Breast epithelium (tissue), 3 donors: ENCODE measurements at regions not wholly inside any gene's neighbourhood (a gene's known extent, or its start where the extent isn't known, plus 50 kb on each side); places are given as distances from the start of the nearest gene placed in this dataset.

Experiments
- POLR2AphosphoS5 ChIP-seq, 3 donors: sonication (generic); formaldehyde crosslinking; IDR thresholded peaks; one replicate each; pipeline ENCODE4 v1.6.1; 2017; ENCODE audit warnings: antibody characterized with exemption in 3 of 3
- TF ChIP-seq, protein P1 (sequence below), 3 donors: fragments of 450-650 bp; IDR thresholded peaks; one replicate each; pipeline ENCODE4 v1.5.1; 2016 to 2017; ENCODE audit warnings: antibody characterized with exemption in 3 of 3, mild to moderate bottlenecking in 3 of 3, moderate library complexity in 3 of 3

DNA sequence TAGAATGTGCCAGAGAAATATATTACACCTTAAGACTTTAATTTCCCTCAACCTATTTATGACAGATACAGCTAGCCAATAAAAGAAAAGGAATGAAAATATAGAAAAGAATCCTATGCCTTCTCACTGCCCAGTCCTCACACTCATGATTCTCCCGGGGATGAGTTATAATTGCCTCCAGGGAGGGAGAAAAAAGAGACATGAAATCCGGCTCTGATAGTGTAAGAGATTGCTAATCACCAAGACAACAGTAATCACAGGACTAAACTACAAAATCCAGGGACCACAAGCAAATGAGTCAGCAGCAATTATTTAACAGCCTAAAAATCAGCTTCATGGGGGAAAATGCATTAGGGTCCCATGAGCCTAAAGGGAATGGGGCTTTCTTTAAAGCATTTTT is 95.9 kb upstream of the DUSP21 start:
- TF ChIP-seq POLR2AphosphoS5 (IDR thresholded peaks at IDR 0.05), result no peak
- TF ChIP-seq, protein P1, sequence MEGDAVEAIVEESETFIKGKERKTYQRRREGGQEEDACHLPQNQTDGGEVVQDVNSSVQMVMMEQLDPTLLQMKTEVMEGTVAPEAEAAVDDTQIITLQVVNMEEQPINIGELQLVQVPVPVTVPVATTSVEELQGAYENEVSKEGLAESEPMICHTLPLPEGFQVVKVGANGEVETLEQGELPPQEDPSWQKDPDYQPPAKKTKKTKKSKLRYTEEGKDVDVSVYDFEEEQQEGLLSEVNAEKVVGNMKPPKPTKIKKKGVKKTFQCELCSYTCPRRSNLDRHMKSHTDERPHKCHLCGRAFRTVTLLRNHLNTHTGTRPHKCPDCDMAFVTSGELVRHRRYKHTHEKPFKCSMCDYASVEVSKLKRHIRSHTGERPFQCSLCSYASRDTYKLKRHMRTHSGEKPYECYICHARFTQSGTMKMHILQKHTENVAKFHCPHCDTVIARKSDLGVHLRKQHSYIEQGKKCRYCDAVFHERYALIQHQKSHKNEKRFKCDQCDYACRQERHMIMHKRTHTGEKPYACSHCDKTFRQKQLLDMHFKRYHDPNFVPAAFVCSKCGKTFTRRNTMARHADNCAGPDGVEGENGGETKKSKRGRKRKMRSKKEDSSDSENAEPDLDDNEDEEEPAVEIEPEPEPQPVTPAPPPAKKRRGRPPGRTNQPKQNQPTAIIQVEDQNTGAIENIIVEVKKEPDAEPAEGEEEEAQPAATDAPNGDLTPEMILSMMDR (IDR thresholded peaks at IDR 0.05), result no peak
